ENCODE measurements at regions not wholly inside any gene's neighbourhood (a gene's known extent, or its start where the extent isn't known, plus 50 kb on each side); places are given as distances from the start of the nearest gene placed in this dataset.

GRCh38 chr1:11354893-11355553 is 82.0 kb downstream of the UBIAD1 start:
- no peak for TF ChIP-seq POLR2A (IDR thresholded peaks at IDR 0.05; ENCODE audit: low read depth, low read length)
- no peak for TF ChIP-seq POLR2AphosphoS5 (IDR thresholded peaks at IDR 0.05; ENCODE audit: low read depth, low read length)
- TF ChIP-seq TAF1 (IDR thresholded peaks at IDR 0.05; ENCODE audit: borderline replicate concordance, low read depth, low read length) = no peak

Measured in GM12892 (cell line).